Muscle of arm (tissue), 1 donor: ENCODE measurements at regions not wholly inside any gene's neighbourhood (a gene's known extent, or its start where the extent isn't known, plus 50 kb on each side); places are given as distances from the start of the nearest gene placed in this dataset.
A peak's percentile ranks its signal among the peaks of the same experiment; 100 is the strongest.
"Not testable (repeated sequence)": the region's sequence is repeated elsewhere in the genome, so short reads cannot be mapped to it uniquely, and the experiment has no call there.

Experiments
- DNase-seq: peaks from one replicate; pipeline ENCODE4 v3.0.0-alpha.2; 2013

GRCh38 chr4:109378511-109378910 lies 55.1 kb upstream of the SEC24B start:
- no peak for DNase-seq

GRCh38 chr4:109378076-109378475 lies 55.5 kb upstream of the SEC24B start:
- DNase-seq, result no peak

- DNase-seq, result no peak
Measured at GRCh38 chr4:109375778-109376414, 57.7 kb upstream of the SEC24B start.

GRCh38 chr4:109368661-109369060 lies 65.0 kb upstream of the SEC24B start:
- DNase-seq, result no peak

GRCh38 chr4:109365939-109366338 lies 63.5 kb upstream of the COL25A1 start:
- no peak for DNase-seq

GRCh38 chr4:109365297-109365696 lies 62.8 kb upstream of the COL25A1 start:
- not testable (repeated sequence) for DNase-seq

GRCh38 chr4:109359040-109359646 lies 56.7 kb upstream of the COL25A1 start:
- DNase-seq, result peak; percentile 12

GRCh38 chr4:109355835-109356234 lies 53.4 kb upstream of the COL25A1 start:
- DNase-seq, result no peak

GRCh38 chr4:109352941-109353340 lies 50.5 kb upstream of the COL25A1 start:
- no peak for DNase-seq
